ENCODE measurements at regions not wholly inside any gene's neighbourhood (a gene's known extent, or its start where the extent isn't known, plus 50 kb on each side); places are given as distances from the start of the nearest gene placed in this dataset.
"Not testable (repeated sequence)": the region's sequence is repeated elsewhere in the genome, so short reads cannot be mapped to it uniquely, and the experiment has no call there.

GRCh38 chr9:135400496-135400895, 79.1 kb upstream of the PPP1R26 start:
- TF ChIP-seq CTCF (IDR thresholded peaks at IDR 0.05; ENCODE audit: borderline replicate concordance, insufficient read depth, low read depth, low read length): no peak
- H3K4me3 ChIP-seq (ENCODE audit: low read depth, low read length): no peak overlapping the region

DNA sequence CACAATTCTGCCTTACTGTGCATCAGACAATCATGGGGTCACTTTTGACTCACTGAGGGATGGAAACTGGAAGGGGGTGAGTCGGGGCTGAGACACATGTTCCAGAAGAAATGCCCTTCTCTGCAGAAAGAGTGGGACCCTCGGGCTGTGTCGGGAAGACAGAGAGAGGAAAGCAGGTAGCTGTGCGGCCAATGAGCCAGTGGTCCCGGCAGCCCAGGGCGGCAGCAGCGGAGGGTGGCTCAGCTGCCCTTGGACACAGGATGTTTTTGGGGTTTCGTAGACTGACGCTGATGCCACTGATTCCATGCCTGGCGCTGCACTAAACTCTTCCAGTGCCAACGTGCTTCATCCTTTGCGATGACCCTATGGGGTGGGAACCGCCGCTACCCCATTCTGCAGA, 78.4 kb upstream of the PPP1R26 start:
- TF ChIP-seq CTCF (IDR thresholded peaks at IDR 0.05; ENCODE audit: borderline replicate concordance, insufficient read depth, low read depth, low read length): no peak
- no peak overlapping the region for H3K4me3 ChIP-seq (ENCODE audit: low read depth, low read length)

GRCh38 chr9:135402048-135402738, 77.4 kb upstream of the PPP1R26 start:
- no peak overlapping the region for H3K4me3 ChIP-seq (ENCODE audit: low read depth, low read length)
- no peak for TF ChIP-seq CTCF (IDR thresholded peaks at IDR 0.05; ENCODE audit: borderline replicate concordance, insufficient read depth, low read depth, low read length)

GRCh38 chr9:135402739-135403695, 76.6 kb upstream of the PPP1R26 start:
- no peak overlapping the region for H3K4me3 ChIP-seq (ENCODE audit: low read depth, low read length)
- no peak for TF ChIP-seq CTCF (IDR thresholded peaks at IDR 0.05; ENCODE audit: borderline replicate concordance, insufficient read depth, low read depth, low read length)

DNA sequence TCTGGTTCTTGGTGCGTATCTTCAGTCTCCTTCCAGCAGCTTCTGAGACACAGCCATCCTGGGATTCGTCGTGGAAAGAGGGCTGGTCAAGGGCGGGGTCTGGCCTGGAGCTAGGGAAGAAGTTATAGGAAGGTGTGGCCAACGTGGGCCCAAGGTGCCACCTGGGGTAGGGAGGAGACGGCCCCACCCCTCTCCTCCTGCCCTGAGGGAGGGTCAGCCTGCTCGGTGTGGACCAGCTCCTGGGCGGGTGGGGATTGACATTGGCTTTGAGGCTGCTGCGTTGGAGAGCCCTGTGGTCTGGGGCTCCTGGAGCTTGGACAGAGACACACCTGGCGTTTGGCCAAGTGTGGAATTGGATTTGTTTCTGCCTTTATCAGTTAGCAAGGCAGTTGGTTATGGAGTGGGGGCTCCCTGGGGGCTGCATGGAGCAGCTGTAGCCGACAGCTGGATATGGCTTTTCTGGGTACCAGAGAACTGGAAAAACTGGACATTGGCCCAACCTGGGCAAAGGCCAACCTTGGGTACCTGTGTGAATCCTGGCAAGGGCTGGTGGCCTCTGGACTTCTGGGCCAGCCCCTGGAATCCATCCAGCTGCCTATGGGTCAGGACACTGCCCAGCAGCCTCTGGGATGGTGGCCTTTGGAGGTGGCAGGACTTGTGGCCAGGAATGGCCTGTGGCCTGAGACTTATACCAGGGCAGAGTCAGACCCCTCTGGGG, 75.7 kb upstream of the PPP1R26 start:
- TF ChIP-seq CTCF (IDR thresholded peaks at IDR 0.05; ENCODE audit: borderline replicate concordance, insufficient read depth, low read depth, low read length): no peak
- no peak overlapping the region for H3K4me3 ChIP-seq (ENCODE audit: low read depth, low read length)

GRCh38 chr9:135404451-135405144, 75.0 kb upstream of the PPP1R26 start:
- TF ChIP-seq CTCF (IDR thresholded peaks at IDR 0.05; ENCODE audit: borderline replicate concordance, insufficient read depth, low read depth, low read length): no peak
- no peak overlapping the region for H3K4me3 ChIP-seq (ENCODE audit: low read depth, low read length)

DNA sequence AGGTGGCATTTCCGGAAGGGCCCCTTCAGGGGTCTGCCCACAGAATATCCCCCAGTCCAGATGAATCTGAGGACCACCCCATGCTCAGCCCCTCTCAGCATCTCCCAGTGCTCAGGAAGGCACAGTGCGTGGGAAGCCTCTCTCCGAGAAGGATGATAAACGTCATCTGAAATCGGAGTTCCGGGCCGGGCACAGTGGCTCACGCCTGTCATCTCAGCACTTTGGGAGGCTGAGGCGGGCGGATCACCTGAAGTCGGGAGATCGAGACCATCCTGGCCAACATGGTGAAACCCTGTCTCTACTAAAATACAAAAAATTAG, 74.5 kb upstream of the PPP1R26 start:
- H3K4me3 ChIP-seq (ENCODE audit: low read depth, low read length): not testable (repeated sequence)

Measured in GM12875 (cell line).